Subcutaneous abdominal adipose tissue (tissue), 5 donors: ENCODE measurements at regions not wholly inside any gene's neighbourhood (a gene's known extent, or its start where the extent isn't known, plus 50 kb on each side); places are given as distances from the start of the nearest gene placed in this dataset.

ENCODE experiments used
- H3K27ac ChIP-seq: one replicate; pipeline ENCODE4 v1.7.0; 2013; ENCODE audit warnings: low read depth, mild to moderate bottlenecking, inconsistent platforms, low read length, moderate library complexity
- H3K27me3 ChIP-seq, 5 donors: one replicate each; pipeline ENCODE4 v1.7.0; 2013; ENCODE audit warnings: low read length in 5 of 5, inconsistent platforms in 1 of 5; ENCODE audit not compliant: control insufficient read depth in 5 of 5, insufficient read depth in 4 of 5
- H3K36me3 ChIP-seq, 5 donors: one replicate each; pipeline ENCODE4 v1.7.0; 2013; ENCODE audit warnings: low read length in 5 of 5; ENCODE audit not compliant: control insufficient read depth in 5 of 5, insufficient read depth in 5 of 5
- H3K4me1 ChIP-seq, 5 donors: one replicate each; pipeline ENCODE4 v1.7.0; 2013; ENCODE audit warnings: low read length in 5 of 5, mild to moderate bottlenecking in 3 of 5, moderate library complexity in 1 of 5; ENCODE audit not compliant: control insufficient read depth in 5 of 5, insufficient read depth in 5 of 5
- H3K4me3 ChIP-seq, 5 donors: one replicate each; pipeline ENCODE4 v1.7.0; 2013; ENCODE audit warnings: low read length in 5 of 5, low read depth in 1 of 5
- H3K9ac ChIP-seq, 5 donors: one replicate each; pipeline ENCODE4 v1.7.0; 2013; ENCODE audit warnings: low read length in 5 of 5, mild to moderate bottlenecking in 4 of 5, moderate library complexity in 3 of 5
- H3K9me3 ChIP-seq, 5 donors: one replicate each; pipeline ENCODE4 v1.7.0; 2013; ENCODE audit warnings: low read length in 5 of 5; ENCODE audit not compliant: control insufficient read depth in 5 of 5
- donor health status: healthy.
- donor health status: healthy.
- donor health status: healthy.
- donor health status: healthy.
- donor health status: healthy.

DNA sequence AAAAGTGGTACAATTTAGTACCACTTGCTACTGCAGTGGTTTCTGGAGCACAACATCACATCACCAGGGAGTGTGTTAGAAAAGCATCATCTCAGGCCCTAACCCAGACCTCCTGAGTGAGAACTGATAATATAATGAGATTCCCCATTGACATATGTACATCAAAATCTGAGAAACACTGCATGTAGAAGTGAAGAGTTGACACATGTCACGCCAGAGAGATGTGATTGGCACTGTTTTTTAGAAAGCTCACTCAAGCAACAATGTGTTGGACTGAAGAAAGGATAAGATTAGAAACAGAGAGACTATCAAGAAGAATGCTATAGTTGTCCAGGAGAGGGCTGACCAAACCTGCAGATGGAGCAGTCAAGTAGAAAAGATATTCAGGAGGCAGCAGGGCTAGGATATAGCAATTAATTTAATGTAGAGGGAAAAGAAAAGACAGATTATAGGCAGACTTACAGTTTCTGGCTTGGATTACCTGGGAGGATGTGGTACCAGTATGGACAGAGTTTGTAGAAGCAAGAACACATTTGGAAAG, 324.4 kb upstream of the ADAMTSL1 start:
- Histone ChIP-seq H3K27ac (no peak overlapping the region), H3K4me3 (no peak overlapping the region), H3K36me3 (no peaks in the 10 kb centered on the region), H3K27me3 (no peaks in the 10 kb centered on the region), H3K9ac (no peak overlapping the region), H3K9me3 (no peaks in the 10 kb centered on the region), H3K4me1 (no peaks in the 10 kb centered on the region)

DNA sequence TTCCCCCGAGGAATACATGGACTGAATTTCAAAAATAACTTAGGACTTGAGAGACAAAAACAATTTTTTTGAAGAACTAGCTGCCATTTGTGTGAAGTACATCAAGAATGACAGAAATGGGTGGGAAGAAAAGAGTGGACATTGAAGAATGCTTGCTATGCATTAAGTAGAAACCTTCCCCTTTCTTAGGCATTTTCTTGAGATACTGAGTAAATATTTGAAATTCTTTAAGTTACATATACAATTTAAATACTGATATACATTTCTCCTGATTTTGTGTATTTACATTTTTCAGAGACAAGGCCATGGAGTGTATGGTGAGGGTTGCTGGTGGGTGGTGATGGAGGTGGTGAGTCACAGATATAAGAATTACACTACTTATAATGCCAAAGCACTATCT, 319.3 kb upstream of the ADAMTSL1 start:
- no peaks in the 10 kb centered on the region for H3K9me3 ChIP-seq
- no peaks in the 10 kb centered on the region for H3K36me3 ChIP-seq
- no peaks in the 10 kb centered on the region for H3K27me3 ChIP-seq
- H3K4me1 ChIP-seq: peaks cover 0 to 7% (median 0%) of the 10 kb centered on the region in 5 donors
- no peak overlapping the region for H3K4me3 ChIP-seq
- no peak overlapping the region for H3K9ac ChIP-seq
- no peak overlapping the region for H3K27ac ChIP-seq

DNA sequence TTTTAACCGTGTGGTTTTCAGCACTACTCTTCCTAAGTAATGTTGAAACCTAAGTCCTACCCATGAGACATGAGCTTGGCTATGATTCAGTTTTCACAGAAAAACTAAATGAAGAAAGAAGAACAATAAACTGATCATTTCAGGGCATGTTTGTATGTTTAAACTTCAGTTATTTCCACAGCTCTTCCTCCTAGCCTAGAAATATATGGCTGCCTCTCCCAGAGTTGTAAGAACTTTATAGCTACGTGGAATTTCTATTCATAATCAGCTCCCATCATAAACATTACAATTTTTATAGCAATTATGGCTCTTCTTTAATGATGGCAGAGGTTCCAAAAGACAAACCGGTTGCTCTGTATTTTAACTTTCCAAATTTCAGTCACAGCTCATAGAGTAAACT, 314.7 kb upstream of the ADAMTSL1 start:
- no peak overlapping the region for H3K9ac ChIP-seq
- no peak overlapping the region for H3K4me3 ChIP-seq
- no peaks in the 10 kb centered on the region for H3K36me3 ChIP-seq
- H3K27me3 ChIP-seq: no peaks in the 10 kb centered on the region
- H3K4me1 ChIP-seq: peaks cover 0 to 7% (median 0%) of the 10 kb centered on the region in 5 donors
- H3K27ac ChIP-seq: no peak overlapping the region
- no peaks in the 10 kb centered on the region for H3K9me3 ChIP-seq

DNA sequence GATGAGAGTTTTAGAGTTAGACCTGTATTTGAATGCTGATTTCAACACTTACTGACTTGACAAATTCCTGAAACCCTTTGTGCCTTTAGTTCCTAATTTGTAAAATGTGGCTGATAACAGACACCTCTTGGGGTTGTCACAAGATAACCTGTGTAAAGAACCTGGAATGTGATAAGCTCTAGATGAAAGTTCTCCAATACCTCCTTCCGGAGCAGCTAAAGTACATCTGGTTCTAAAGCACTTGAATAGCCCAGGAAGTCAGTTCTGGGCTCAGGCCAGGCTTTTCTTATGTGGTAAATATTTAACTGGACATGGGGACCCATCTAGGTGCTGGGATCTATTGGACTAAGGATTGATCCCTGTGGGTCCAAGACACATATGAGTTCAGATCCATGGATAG, 310.8 kb upstream of the ADAMTSL1 start:
- H3K36me3 ChIP-seq: no peaks in the 10 kb centered on the region
- H3K27me3 ChIP-seq: no peaks in the 10 kb centered on the region
- H3K4me3 ChIP-seq: no peak overlapping the region
- H3K9ac ChIP-seq: no peak overlapping the region
- peaks cover 0 to 7% (median 0%) of the 10 kb centered on the region in 5 donors for H3K4me1 ChIP-seq
- no peak overlapping the region for H3K27ac ChIP-seq
- H3K9me3 ChIP-seq: no peaks in the 10 kb centered on the region

DNA sequence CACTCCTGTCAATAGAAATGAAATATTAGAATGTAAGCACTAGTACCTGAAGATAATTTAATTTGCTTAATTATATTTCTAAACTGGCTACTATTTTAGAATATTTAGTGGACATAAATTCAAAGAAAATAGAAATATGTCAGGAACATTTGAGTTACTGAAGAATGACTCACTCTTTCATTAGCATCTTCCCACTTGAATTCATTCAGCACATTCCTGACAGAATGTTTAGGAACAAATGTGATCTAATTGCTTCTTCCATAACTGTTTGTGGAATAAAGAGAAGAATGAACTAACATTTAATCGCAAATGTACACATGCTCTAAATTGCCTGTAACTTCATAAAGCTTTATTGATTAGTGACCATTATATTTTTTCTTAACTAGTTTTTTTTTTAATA, 306.2 kb upstream of the ADAMTSL1 start:
- no peak overlapping the region for H3K4me3 ChIP-seq
- no peaks in the 10 kb centered on the region for H3K27me3 ChIP-seq
- H3K9ac ChIP-seq: no peak overlapping the region
- no peaks in the 10 kb centered on the region for H3K4me1 ChIP-seq
- H3K27ac ChIP-seq: no peak overlapping the region
- H3K9me3 ChIP-seq: no peaks in the 10 kb centered on the region
- no peaks in the 10 kb centered on the region for H3K36me3 ChIP-seq

DNA sequence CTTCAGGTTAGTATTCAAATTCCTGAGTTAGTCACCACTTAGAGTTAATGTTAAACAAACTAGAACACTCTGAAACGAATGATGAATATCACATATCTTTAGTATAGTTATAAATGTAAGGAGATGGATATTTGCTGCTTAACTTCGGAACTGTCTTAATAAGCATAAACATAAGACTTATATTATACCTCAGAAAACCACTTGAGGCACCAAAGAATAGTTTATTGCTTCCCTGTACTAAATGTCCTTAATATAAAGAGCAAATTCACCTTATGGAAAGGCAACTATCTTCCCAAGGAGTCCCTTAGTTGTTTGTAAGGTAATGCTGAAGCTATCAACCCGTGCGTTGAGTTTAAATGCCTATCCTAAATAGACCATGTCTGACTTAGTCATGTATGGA, 300.0 kb upstream of the ADAMTSL1 start:
- no peaks in the 10 kb centered on the region for H3K27me3 ChIP-seq
- H3K9ac ChIP-seq: no peak overlapping the region
- no peaks in the 10 kb centered on the region for H3K9me3 ChIP-seq
- no peaks in the 10 kb centered on the region for H3K4me1 ChIP-seq
- H3K36me3 ChIP-seq: no peaks in the 10 kb centered on the region
- no peak overlapping the region for H3K27ac ChIP-seq
- H3K4me3 ChIP-seq: no peak overlapping the region

DNA sequence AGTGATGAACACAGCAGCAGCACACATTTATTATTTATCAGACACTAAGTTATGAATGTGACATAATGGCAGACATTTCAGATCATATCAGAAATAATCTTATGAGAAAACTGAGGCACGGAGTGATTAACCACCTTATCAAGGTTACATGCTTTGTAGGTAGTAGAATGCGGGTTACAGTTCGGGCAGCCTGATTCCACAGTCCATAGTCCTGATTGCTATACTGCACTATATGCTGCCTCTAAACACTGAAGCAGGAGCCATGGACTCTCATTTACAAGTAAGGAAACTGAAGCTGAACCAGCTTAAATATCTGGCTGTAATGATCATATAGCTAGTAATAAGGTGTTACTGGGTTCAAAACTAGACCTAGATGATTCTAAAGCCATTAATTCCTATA, 291.3 kb upstream of the ADAMTSL1 start:
- Histone ChIP-seq H3K27me3 (no peaks in the 10 kb centered on the region), H3K27ac (no peak overlapping the region), H3K4me3 (no peak overlapping the region), H3K9me3 (no peaks in the 10 kb centered on the region), H3K4me1 (peaks cover 0 to 8% (median 0%) of the 10 kb centered on the region in 5 donors), H3K9ac (no peak overlapping the region), H3K36me3 (no peaks in the 10 kb centered on the region)

DNA sequence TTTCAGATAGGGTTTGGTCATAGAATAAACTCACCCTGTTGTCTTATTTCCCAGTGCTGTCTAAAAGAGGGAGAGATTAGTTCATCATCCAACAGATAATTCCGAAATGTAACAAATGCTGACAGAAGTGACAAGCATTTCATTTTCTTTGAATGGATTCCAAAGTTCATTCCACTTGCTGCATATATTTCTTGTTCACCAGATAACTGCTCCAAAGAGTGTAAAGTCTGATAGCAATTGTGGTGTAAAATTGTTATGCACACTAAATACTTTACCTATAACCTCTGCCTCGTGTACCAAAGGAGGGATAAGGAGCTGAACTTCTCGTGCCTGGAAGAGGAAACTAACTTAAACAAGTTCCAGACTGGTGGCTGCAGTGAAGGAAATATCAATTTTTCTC, 290.0 kb upstream of the ADAMTSL1 start:
- H3K4me1 ChIP-seq: peaks cover 0 to 8% (median 0%) of the 10 kb centered on the region in 5 donors
- no peak overlapping the region for H3K9ac ChIP-seq
- peak overlapping the region in 1 of 5 donors; percentile 53 for H3K4me3 ChIP-seq
- no peak overlapping the region for H3K27ac ChIP-seq
- H3K9me3 ChIP-seq: no peaks in the 10 kb centered on the region
- H3K27me3 ChIP-seq: no peaks in the 10 kb centered on the region
- H3K36me3 ChIP-seq: no peaks in the 10 kb centered on the region

DNA sequence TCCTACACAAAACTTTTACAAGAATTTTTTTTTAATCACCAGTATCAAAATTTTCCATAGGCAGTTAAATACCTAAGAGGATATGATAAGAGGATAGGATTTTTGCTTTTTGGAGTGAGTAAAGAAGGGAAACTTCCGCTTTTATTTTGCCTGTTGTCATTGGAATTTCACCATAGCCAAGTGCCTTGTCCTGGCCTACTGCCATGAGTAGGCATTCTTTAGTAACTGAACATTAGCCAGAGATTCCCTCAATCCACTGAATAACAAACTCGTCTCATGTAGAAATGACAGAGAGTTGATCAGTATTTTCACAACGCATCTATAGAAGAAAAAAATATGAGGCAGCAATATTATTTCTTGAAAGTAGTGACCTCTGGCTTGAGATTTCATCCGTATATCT, 289.6 kb upstream of the ADAMTSL1 start:
- peaks cover 0 to 8% (median 0%) of the 10 kb centered on the region in 5 donors for H3K4me1 ChIP-seq
- H3K27me3 ChIP-seq: no peaks in the 10 kb centered on the region
- no peaks in the 10 kb centered on the region for H3K36me3 ChIP-seq
- H3K9me3 ChIP-seq: no peaks in the 10 kb centered on the region
- H3K9ac ChIP-seq: no peak overlapping the region
- no peak overlapping the region for H3K27ac ChIP-seq
- H3K4me3 ChIP-seq: no peak overlapping the region

DNA sequence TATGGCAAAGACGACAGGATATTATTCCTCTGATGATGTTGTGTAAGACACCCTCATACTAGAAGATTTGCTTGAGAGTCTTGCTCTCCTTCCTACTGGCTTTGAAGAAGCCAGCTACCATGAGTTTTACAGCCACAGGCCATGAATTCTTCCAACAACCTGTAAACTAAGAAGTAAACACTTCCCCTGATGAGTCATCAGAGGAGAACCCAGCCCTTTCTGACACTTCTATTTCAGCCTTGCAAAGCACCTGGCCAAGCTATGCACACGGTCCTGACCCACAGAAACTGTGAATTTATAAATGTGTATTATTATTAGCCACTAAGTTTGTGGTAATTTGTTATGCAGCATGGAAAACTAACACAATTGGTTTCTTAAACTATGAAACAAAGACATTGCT, 288.8 kb upstream of the ADAMTSL1 start:
- Histone ChIP-seq H3K9ac (no peak overlapping the region), H3K36me3 (no peaks in the 10 kb centered on the region), H3K4me3 (no peak overlapping the region), H3K27ac (no peak overlapping the region), H3K9me3 (no peaks in the 10 kb centered on the region), H3K27me3 (no peaks in the 10 kb centered on the region), H3K4me1 (peaks cover 0 to 13% (median 2%) of the 10 kb centered on the region in 5 donors)

DNA sequence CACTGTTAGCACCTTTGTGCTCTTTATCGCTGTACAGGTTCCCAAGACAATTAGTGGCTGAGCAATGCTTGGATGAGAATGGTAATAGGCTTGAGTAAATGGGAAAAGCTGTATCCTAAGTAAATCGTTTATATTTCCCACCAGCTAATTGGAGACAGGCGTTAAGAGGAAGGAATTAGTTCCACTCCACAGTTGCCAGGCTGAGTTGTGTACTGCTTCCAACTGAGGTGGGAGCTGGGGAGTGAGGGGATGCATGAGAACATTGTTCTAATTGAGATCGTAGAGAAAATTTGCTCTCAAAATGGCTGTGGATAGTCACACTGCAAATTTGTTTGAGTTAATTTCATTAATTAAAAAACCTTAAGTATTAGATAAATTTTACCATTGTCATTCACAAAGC, 285.0 kb upstream of the ADAMTSL1 start:
- H3K9me3 ChIP-seq: no peaks in the 10 kb centered on the region
- no peak overlapping the region for H3K4me3 ChIP-seq
- no peaks in the 10 kb centered on the region for H3K36me3 ChIP-seq
- H3K27ac ChIP-seq: no peak overlapping the region
- no peaks in the 10 kb centered on the region for H3K27me3 ChIP-seq
- H3K9ac ChIP-seq: no peak overlapping the region
- H3K4me1 ChIP-seq: peaks cover 0 to 7% (median 2%) of the 10 kb centered on the region in 5 donors
